ENCODE measurements at regions not wholly inside any gene's neighbourhood (a gene's known extent, or its start where the extent isn't known, plus 50 kb on each side); places are given as distances from the start of the nearest gene placed in this dataset.

GRCh38 chr11:127737499-127737898, 736.9 kb upstream of the KIRREL3 start:
- Histone ChIP-seq H3K36me3 (ENCODE audit: control insufficient read depth in 4 of 4, insufficient read depth in 4 of 4, low read length in 4 of 4) (no peaks in the 10 kb centered on the region), H3K4me3 (no peak overlapping the region), H3K27ac (ENCODE audit: low read depth in 1 of 2, low read length in 1 of 2) (no peak overlapping the region), H3K27me3 (ENCODE audit: control insufficient read depth in 3 of 3, insufficient read depth in 3 of 3, low read length in 2 of 3) (no peaks in the 10 kb centered on the region), H3K9ac (ENCODE audit: insufficient read depth in 1 of 2, low read length in 2 of 2) (no peak overlapping the region), H3K4me1 (ENCODE audit: control insufficient read depth in 5 of 5, insufficient read depth in 5 of 5, low read length in 5 of 5) (no peaks in the 10 kb centered on the region), H3K9me3 (ENCODE audit: control insufficient read depth in 4 of 4, insufficient read depth in 3 of 4, low read length in 3 of 4) (no peaks in the 10 kb centered on the region)
- 69 to 81% methylated on average over 2 of the region's 2 CpGs for WGBS, 2 donors
- DNase-seq (no peak), ATAC-seq (ENCODE audit: insufficient read depth, low FRiP score) (no peak)
- no peak for TF ChIP-seq CTCF (IDR thresholded peaks at IDR 0.05; ENCODE audit: control extremely low read depth, extremely low read depth)

DNA sequence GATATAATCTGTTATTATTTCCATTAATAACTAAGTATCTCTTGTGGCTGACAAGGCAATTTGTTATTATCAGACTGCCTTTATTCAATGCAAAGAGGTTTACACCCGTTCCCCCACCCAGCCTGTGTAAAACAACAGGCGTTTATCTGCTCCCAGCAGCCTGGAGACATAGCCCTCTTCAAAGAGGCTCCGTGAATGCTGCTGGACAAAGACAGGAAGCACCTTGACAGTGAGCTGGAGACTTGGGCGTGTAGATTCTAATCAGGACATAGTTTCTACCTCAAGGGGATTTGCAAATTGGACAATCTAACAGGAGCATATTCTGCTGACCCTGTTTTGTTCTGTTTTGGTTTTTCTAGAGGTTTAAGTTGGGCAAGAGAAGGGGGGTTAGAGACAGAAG, 733.0 kb upstream of the KIRREL3 start:
- ATAC-seq (ENCODE audit: insufficient read depth, low FRiP score) (no peak), DNase-seq (peak in 2 of 3 donors; percentile 29 to 60)
- no peak overlapping the region for H3K4me3 ChIP-seq
- H3K4me1 ChIP-seq (ENCODE audit: control insufficient read depth in 5 of 5, insufficient read depth in 5 of 5, low read length in 5 of 5), result no peaks in the 10 kb centered on the region
- no peak for TF ChIP-seq CTCF (IDR thresholded peaks at IDR 0.05; ENCODE audit: control extremely low read depth, extremely low read depth)
- no peak overlapping the region for H3K9ac ChIP-seq (ENCODE audit: insufficient read depth in 1 of 2, low read length in 2 of 2)
- WGBS, 2 donors, result 7 to 9% methylated on average over 4 of the region's 4 CpGs
- H3K9me3 ChIP-seq (ENCODE audit: control insufficient read depth in 4 of 4, insufficient read depth in 3 of 4, low read length in 3 of 4), result no peaks in the 10 kb centered on the region
- H3K27ac ChIP-seq (ENCODE audit: low read depth in 1 of 2, low read length in 1 of 2), result peak overlapping the region in 1 of 2 donors; percentile 6
- no peaks in the 10 kb centered on the region for H3K27me3 ChIP-seq (ENCODE audit: control insufficient read depth in 3 of 3, insufficient read depth in 3 of 3, low read length in 2 of 3)
- no peaks in the 10 kb centered on the region for H3K36me3 ChIP-seq (ENCODE audit: control insufficient read depth in 4 of 4, insufficient read depth in 4 of 4, low read length in 4 of 4)

GRCh38 chr11:127726367-127726766, 725.8 kb upstream of the KIRREL3 start:
- Histone ChIP-seq H3K36me3 (ENCODE audit: control insufficient read depth in 4 of 4, insufficient read depth in 4 of 4, low read length in 4 of 4) (no peaks in the 10 kb centered on the region), H3K4me1 (ENCODE audit: control insufficient read depth in 5 of 5, insufficient read depth in 5 of 5, low read length in 5 of 5) (no peaks in the 10 kb centered on the region), H3K9ac (ENCODE audit: insufficient read depth in 1 of 2, low read length in 2 of 2) (no peak overlapping the region), H3K27ac (ENCODE audit: low read depth in 1 of 2, low read length in 1 of 2) (no peak overlapping the region), H3K27me3 (ENCODE audit: control insufficient read depth in 3 of 3, insufficient read depth in 3 of 3, low read length in 2 of 3) (no peaks in the 10 kb centered on the region), H3K9me3 (ENCODE audit: control insufficient read depth in 4 of 4, insufficient read depth in 3 of 4, low read length in 3 of 4) (no peaks in the 10 kb centered on the region), H3K4me3 (no peak overlapping the region)
- 70 to 75% methylated on average over 1 of the region's 1 CpG for WGBS, 2 donors
- no peak for ATAC-seq (ENCODE audit: insufficient read depth, low FRiP score)
- TF ChIP-seq CTCF (IDR thresholded peaks at IDR 0.05; ENCODE audit: control extremely low read depth, extremely low read depth), result no peak
- no peak for DNase-seq

DNA sequence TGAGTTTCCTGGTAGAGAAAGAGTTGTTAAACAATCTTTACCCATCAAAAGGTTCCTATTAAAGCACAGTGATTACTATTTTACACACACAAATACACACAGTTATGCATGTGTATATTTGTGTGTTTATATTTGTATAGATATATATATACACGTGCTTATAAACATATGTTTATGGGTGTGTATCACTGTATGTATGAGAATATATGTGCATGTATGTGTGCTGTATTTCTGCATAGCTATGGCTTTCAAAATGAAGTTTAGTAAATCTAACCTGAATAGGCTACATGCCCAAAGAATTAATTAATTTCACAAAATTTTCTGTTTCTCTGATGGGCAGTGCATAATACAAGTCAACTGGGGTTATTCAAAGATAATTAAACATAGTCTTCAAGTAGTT, 723.1 kb upstream of the KIRREL3 start:
- no peak for TF ChIP-seq CTCF (IDR thresholded peaks at IDR 0.05; ENCODE audit: control extremely low read depth, extremely low read depth)
- Histone ChIP-seq H3K27me3 (ENCODE audit: control insufficient read depth in 3 of 3, insufficient read depth in 3 of 3, low read length in 2 of 3) (no peaks in the 10 kb centered on the region), H3K27ac (ENCODE audit: low read depth in 1 of 2, low read length in 1 of 2) (no peak overlapping the region), H3K36me3 (ENCODE audit: control insufficient read depth in 4 of 4, insufficient read depth in 4 of 4, low read length in 4 of 4) (no peaks in the 10 kb centered on the region), H3K4me3 (no peak overlapping the region), H3K4me1 (ENCODE audit: control insufficient read depth in 5 of 5, insufficient read depth in 5 of 5, low read length in 5 of 5) (no peaks in the 10 kb centered on the region), H3K9ac (ENCODE audit: insufficient read depth in 1 of 2, low read length in 2 of 2) (no peak overlapping the region), H3K9me3 (ENCODE audit: control insufficient read depth in 4 of 4, insufficient read depth in 3 of 4, low read length in 3 of 4) (no peaks in the 10 kb centered on the region)
- ATAC-seq (ENCODE audit: insufficient read depth, low FRiP score) (no peak), DNase-seq (no peak)
- 53 to 63% methylated on average over 1 of the region's 1 CpG for WGBS, 2 donors
